Lower leg skin (tissue), 3 donors: ENCODE measurements at regions not wholly inside any gene's neighbourhood (a gene's known extent, or its start where the extent isn't known, plus 50 kb on each side); places are given as distances from the start of the nearest gene placed in this dataset.

Experiments used
- POLR2A ChIP-seq, 2 donors: fragments of 450-650 bp; IDR thresholded peaks; one replicate each; pipeline ENCODE4 v1.6.1; 2016 to 2017; ENCODE audit warnings: antibody characterized with exemption in 2 of 2, mild to moderate bottlenecking in 1 of 2, moderate library complexity in 1 of 2
- TF ChIP-seq, protein P1 (sequence below), 3 donors: fragments of 450-650 bp; IDR thresholded peaks; one replicate each; pipeline ENCODE4 v1.5.1; 2016; ENCODE audit warnings: antibody characterized with exemption in 3 of 3, mild to moderate bottlenecking in 3 of 3, moderate library complexity in 2 of 3

DNA sequence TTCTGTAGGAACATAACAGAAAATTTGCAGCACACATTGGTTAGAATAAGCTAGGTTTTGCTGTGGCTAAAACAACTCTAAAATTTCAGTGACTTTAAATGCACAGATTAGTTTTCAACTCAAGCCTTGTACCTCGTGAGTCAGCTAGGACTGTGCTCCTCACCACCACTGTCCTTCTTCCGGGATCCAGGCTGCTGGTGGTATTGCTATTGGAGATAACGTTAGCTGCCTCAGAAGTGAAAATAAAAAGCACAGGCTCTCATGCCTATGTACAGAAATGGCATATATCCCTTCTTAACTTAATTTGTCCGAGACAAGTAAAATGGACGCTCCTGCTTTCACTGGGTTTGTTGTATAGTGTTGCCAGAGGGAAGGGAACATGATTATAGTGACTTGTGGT, 931.1 kb upstream of the EYS start:
- no peak for TF ChIP-seq POLR2A (IDR thresholded peaks at IDR 0.05)
- TF ChIP-seq, protein P1, sequence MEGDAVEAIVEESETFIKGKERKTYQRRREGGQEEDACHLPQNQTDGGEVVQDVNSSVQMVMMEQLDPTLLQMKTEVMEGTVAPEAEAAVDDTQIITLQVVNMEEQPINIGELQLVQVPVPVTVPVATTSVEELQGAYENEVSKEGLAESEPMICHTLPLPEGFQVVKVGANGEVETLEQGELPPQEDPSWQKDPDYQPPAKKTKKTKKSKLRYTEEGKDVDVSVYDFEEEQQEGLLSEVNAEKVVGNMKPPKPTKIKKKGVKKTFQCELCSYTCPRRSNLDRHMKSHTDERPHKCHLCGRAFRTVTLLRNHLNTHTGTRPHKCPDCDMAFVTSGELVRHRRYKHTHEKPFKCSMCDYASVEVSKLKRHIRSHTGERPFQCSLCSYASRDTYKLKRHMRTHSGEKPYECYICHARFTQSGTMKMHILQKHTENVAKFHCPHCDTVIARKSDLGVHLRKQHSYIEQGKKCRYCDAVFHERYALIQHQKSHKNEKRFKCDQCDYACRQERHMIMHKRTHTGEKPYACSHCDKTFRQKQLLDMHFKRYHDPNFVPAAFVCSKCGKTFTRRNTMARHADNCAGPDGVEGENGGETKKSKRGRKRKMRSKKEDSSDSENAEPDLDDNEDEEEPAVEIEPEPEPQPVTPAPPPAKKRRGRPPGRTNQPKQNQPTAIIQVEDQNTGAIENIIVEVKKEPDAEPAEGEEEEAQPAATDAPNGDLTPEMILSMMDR (IDR thresholded peaks at IDR 0.05) = no peak
